AG10803 (cell line): ENCODE measurements at regions not wholly inside any gene's neighbourhood (a gene's known extent, or its start where the extent isn't known, plus 50 kb on each side); places are given as distances from the start of the nearest gene placed in this dataset.
A peak's percentile ranks its signal among the peaks of the same experiment; 100 is the strongest.

Source experiments
- DNase-seq: peaks from one replicate; pipeline ENCODE4 v3.0.0; 2010; ENCODE audit warnings: low read depth
- H3K4me3 ChIP-seq: 2 replicates; pipeline ENCODE4 v1.5.1; 2011; ENCODE audit warnings: mild to moderate bottlenecking, low read length, control low read depth
- CTCF ChIP-seq: conservative IDR thresholded peaks from 2 replicates; pipeline ENCODE4 v1.5.1; 2011; ENCODE audit warnings: mild to moderate bottlenecking, low read length, control low read depth, inconsistent platforms

GRCh38 chr2:221848286-221848685 is 276.2 kb upstream of the EPHA4 start:
- no peak overlapping the region for H3K4me3 ChIP-seq
- TF ChIP-seq CTCF = no peak
- no peak for DNase-seq

GRCh38 chr2:221845021-221845365 is 272.9 kb upstream of the EPHA4 start:
- DNase-seq = peak; percentile 16
- TF ChIP-seq CTCF = no peak
- no peak overlapping the region for H3K4me3 ChIP-seq

GRCh38 chr2:221844212-221845020 is 272.3 kb upstream of the EPHA4 start:
- no peak for DNase-seq
- H3K4me3 ChIP-seq = no peak overlapping the region
- TF ChIP-seq CTCF = no peak

GRCh38 chr2:221836095-221836494 is 264.0 kb upstream of the EPHA4 start:
- DNase-seq = no peak
- no peak overlapping the region for H3K4me3 ChIP-seq
- TF ChIP-seq CTCF = no peak

- no peak for DNase-seq
- H3K4me3 ChIP-seq = no peak overlapping the region
- no peak for TF ChIP-seq CTCF
Measured at GRCh38 chr2:221833966-221834365, 261.9 kb upstream of the EPHA4 start.

- no peak for DNase-seq
- no peak overlapping the region for H3K4me3 ChIP-seq
- no peak for TF ChIP-seq CTCF
Measured at GRCh38 chr2:221831051-221831450, 258.9 kb upstream of the EPHA4 start.

GRCh38 chr2:221822416-221822815 is 250.3 kb upstream of the EPHA4 start:
- H3K4me3 ChIP-seq = no peak overlapping the region
- peak; percentile 36 for DNase-seq
- TF ChIP-seq CTCF = no peak
